OCI-LY3 (cell line): ENCODE measurements at regions not wholly inside any gene's neighbourhood (a gene's known extent, or its start where the extent isn't known, plus 50 kb on each side); places are given as distances from the start of the nearest gene placed in this dataset.

ENCODE experiments used
- H2AFZ ChIP-seq: fragments of 200-600, 300-600 bp; shearing (Covaris generic); 2 replicates; pipeline ENCODE4 v1.6.0; 2014; ENCODE audit warnings: antibody characterized with exemption, low read depth, low read length
- H3K27ac ChIP-seq: fragments of 200-600, 300-600 bp; sonication (generic); 2 replicates; pipeline ENCODE4 v1.5.1; 2014; ENCODE audit warnings: mild to moderate bottlenecking, low read length, moderate library complexity, mixed read lengths
- H3K27me3 ChIP-seq: fragments of 200-600, 300-600 bp; sonication (generic); 2 replicates; pipeline ENCODE4 v1.6.1; 2014; ENCODE audit warnings: low read depth, low read length, mixed read lengths
- H3K36me3 ChIP-seq: fragments of 200-600, 300-600 bp; sonication (generic); replicated peaks from 2 replicates; pipeline ENCODE3; 2014; ENCODE audit warnings: low read depth, low read length, mixed read lengths
- H3K4me1 ChIP-seq: fragments of 300-600, 200-600 bp; sonication (generic); 2 replicates; pipeline ENCODE4 v1.6.1; 2014; ENCODE audit warnings: low read length, mixed read lengths
- H3K4me2 ChIP-seq: fragments of 200-600, 300-600 bp; sonication (generic); 2 replicates; pipeline ENCODE4 v1.6.1; 2014; ENCODE audit warnings: low read length, mixed read lengths
- H3K4me3 ChIP-seq: fragments of 300-600, 200-600 bp; sonication (generic); 2 replicates; pipeline ENCODE4 v1.5.1; 2014; ENCODE audit warnings: antibody characterized with exemption, mild to moderate bottlenecking, low read length, moderate library complexity
- H3K79me2 ChIP-seq: fragments of 300-600, 200-600 bp; shearing (Covaris generic); 2 replicates; pipeline ENCODE4 v1.6.1; 2014; ENCODE audit warnings: mild to moderate bottlenecking, low read length, mixed read lengths
- H3K9ac ChIP-seq: fragments of 300-600, 200-600 bp; shearing (Covaris generic); 2 replicates; pipeline ENCODE4 v1.6.0; 2014; ENCODE audit warnings: mild to moderate bottlenecking, low read length, moderate library complexity
- H3K9me3 ChIP-seq: fragments of 200-600, 300-600 bp; shearing (Covaris generic); 2 replicates; pipeline ENCODE4 v1.6.1; 2014; ENCODE audit warnings: low read length, mixed read lengths; ENCODE audit not compliant: insufficient read depth
- H4K20me1 ChIP-seq: fragments of 200-600, 300-600 bp; sonication (generic); 2 replicates; pipeline ENCODE4 v1.6.1; 2016; ENCODE audit warnings: low read length, mixed read lengths; ENCODE audit not compliant: insufficient read depth
- CTCF ChIP-seq: fragments of 200-600, 300-600 bp; sonication (generic); IDR thresholded peaks from 2 replicates; pipeline ENCODE4 v1.5.1; 2014; ENCODE audit warnings: antibody characterized with exemption, low read length, low read depth
- EZH2phosphoT487 ChIP-seq: fragments of 200-600 bp; shearing (Covaris generic); IDR thresholded peaks from 2 replicates; pipeline ENCODE4 v1.6.1; 2018; ENCODE audit warnings: antibody characterized with exemption, mixed run types, low read depth

- TF ChIP-seq EZH2phosphoT487, result no peak
- no peak for TF ChIP-seq CTCF
- Histone ChIP-seq H3K36me3 (no peaks in the 10 kb centered on the region), H3K9me3 (no peaks in the 10 kb centered on the region), H3K9ac (no peak overlapping the region), H3K79me2 (no peaks in the 10 kb centered on the region), H3K27me3 (no peaks in the 10 kb centered on the region), H3K27ac (no peak overlapping the region), H3K4me1 (peaks cover 5% of the 10 kb centered on the region; the same call in 1 of the 2 replicates), H3K4me2 (no peak overlapping the region), H2AFZ (no peak overlapping the region), H4K20me1 (no peaks in the 10 kb centered on the region), H3K4me3 (no peak overlapping the region)
Measured at GRCh38 chr14:82766996-82767395, 1233.3 kb upstream of the SEL1L start.

- H3K4me2 ChIP-seq, result no peak overlapping the region
- H3K9ac ChIP-seq, result no peak overlapping the region
- H3K79me2 ChIP-seq, result no peaks in the 10 kb centered on the region
- no peaks in the 10 kb centered on the region for H3K27me3 ChIP-seq
- TF ChIP-seq EZH2phosphoT487 (no peak), CTCF (no peak)
- no peaks in the 10 kb centered on the region for H3K4me1 ChIP-seq
- H3K4me3 ChIP-seq, result no peak overlapping the region
- H2AFZ ChIP-seq, result no peak overlapping the region
- H3K27ac ChIP-seq, result no peak overlapping the region
- no peaks in the 10 kb centered on the region for H3K9me3 ChIP-seq
- no peaks in the 10 kb centered on the region for H3K36me3 ChIP-seq
- no peaks in the 10 kb centered on the region for H4K20me1 ChIP-seq
Measured at GRCh38 chr14:82776958-82777357, 1243.3 kb upstream of the SEL1L start.

- no peak overlapping the region for H3K4me2 ChIP-seq
- H3K36me3 ChIP-seq, result no peaks in the 10 kb centered on the region
- no peaks in the 10 kb centered on the region for H4K20me1 ChIP-seq
- TF ChIP-seq CTCF (no peak), EZH2phosphoT487 (no peak)
- H2AFZ ChIP-seq, result no peak overlapping the region
- no peaks in the 10 kb centered on the region for H3K27me3 ChIP-seq
- no peak overlapping the region for H3K27ac ChIP-seq
- H3K9me3 ChIP-seq, result no peaks in the 10 kb centered on the region
- no peaks in the 10 kb centered on the region for H3K4me1 ChIP-seq
- H3K4me3 ChIP-seq, result no peak overlapping the region
- no peak overlapping the region for H3K9ac ChIP-seq
- no peaks in the 10 kb centered on the region for H3K79me2 ChIP-seq
Measured at GRCh38 chr14:82778008-82778590, 1244.4 kb upstream of the SEL1L start.

- Histone ChIP-seq H4K20me1 (no peaks in the 10 kb centered on the region), H3K4me3 (no peak overlapping the region)
- no peak for TF ChIP-seq CTCF
- TF ChIP-seq EZH2phosphoT487, result no peak
Measured at GRCh38 chr14:82778601-82779000, 1244.9 kb upstream of the SEL1L start.

More at GRCh38 chr14:82778601-82779000, 1244.9 kb upstream of the SEL1L start:
- H3K27ac ChIP-seq, result no peak overlapping the region
- no peaks in the 10 kb centered on the region for H3K4me1 ChIP-seq
- no peak overlapping the region for H3K9ac ChIP-seq
- H3K4me2 ChIP-seq, result no peak overlapping the region
- H3K79me2 ChIP-seq, result no peaks in the 10 kb centered on the region
- no peak overlapping the region for H2AFZ ChIP-seq
- H3K27me3 ChIP-seq, result no peaks in the 10 kb centered on the region
- H3K9me3 ChIP-seq, result no peaks in the 10 kb centered on the region
- H3K36me3 ChIP-seq, result no peaks in the 10 kb centered on the region
